GM20000 (cell line): ENCODE measurements at regions not wholly inside any gene's neighbourhood (a gene's known extent, or its start where the extent isn't known, plus 50 kb on each side); places are given as distances from the start of the nearest gene placed in this dataset.
"Not testable (repeated sequence)": the region's sequence is repeated elsewhere in the genome, so short reads cannot be mapped to it uniquely, and the experiment has no call there.

Source experiments
- DNase-seq: peaks from one replicate; pipeline ENCODE4 v3.0.0; 2012; ENCODE audit warnings: low spot score
- TF ChIP-seq, protein P1 (sequence below): IDR thresholded peaks from 2 replicates; pipeline ENCODE4 v1.5.1; 2012; ENCODE audit warnings: mild to moderate bottlenecking, control low read depth; ENCODE audit errors: extremely low read depth, missing control alignments

DNA sequence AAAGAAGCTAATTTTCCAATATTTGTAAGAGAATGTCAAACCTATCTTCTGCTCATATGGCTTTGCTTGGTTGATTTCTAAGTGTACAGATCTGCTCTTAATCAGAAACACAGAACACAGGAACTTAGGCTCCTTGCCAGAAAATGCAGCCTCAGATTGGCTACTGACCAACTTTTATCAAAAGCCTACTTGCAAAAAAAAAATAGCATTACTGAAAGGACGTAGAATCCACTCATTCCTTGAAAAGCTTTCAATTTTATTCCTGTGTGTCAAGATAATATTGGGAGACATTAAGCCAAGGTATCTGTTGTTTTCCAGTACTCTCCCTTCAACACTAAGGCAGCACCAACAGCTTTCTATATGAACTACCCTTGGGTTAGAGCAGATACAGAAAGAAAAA is 127.6 kb upstream of the INTU start:
- DNase-seq = no peak
- TF ChIP-seq, protein P1, sequence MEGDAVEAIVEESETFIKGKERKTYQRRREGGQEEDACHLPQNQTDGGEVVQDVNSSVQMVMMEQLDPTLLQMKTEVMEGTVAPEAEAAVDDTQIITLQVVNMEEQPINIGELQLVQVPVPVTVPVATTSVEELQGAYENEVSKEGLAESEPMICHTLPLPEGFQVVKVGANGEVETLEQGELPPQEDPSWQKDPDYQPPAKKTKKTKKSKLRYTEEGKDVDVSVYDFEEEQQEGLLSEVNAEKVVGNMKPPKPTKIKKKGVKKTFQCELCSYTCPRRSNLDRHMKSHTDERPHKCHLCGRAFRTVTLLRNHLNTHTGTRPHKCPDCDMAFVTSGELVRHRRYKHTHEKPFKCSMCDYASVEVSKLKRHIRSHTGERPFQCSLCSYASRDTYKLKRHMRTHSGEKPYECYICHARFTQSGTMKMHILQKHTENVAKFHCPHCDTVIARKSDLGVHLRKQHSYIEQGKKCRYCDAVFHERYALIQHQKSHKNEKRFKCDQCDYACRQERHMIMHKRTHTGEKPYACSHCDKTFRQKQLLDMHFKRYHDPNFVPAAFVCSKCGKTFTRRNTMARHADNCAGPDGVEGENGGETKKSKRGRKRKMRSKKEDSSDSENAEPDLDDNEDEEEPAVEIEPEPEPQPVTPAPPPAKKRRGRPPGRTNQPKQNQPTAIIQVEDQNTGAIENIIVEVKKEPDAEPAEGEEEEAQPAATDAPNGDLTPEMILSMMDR = no peak

GRCh38 chr4:127506283-127506682 is 126.5 kb upstream of the INTU start:
- TF ChIP-seq, protein P1 = no peak
- no peak for DNase-seq

DNA sequence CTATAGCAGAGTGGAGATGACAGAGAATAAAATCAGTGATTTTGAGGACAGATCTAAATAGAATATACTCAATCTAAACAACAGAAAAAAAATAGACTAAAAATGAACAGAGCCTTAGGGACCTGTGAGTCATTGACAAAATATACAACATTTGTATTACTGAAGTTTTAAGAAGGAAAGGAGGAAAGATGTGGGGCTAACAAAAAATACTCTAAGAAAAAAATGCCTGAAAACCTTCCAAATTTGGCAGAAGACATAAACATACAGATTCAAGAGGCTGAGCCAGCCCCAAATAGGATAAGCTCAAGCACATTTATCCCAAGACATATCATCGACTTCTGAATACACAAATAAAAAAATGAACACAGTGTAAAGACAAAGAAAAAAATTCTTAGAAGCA is 123.6 kb upstream of the INTU start:
- DNase-seq = no peak
- TF ChIP-seq, protein P1 = no peak

DNA sequence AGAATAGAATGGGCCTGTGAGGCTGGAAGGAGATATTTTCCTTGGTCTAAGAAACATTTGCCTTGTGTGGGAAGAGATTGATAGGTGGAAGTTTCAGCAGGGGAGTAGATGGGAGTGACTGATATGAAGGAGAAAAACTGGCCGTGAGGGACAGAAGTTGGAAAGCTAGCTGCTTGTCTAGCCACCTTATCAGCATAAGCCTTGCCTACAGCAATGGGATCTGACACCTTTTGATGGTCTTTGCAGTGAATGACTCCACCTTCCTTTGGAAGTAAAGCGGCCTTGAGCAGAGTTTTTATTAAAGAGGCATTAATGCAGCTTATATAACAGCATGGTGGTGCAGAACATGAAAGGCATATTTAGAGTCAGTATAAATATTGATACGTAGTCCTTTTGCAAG is 120.1 kb upstream of the INTU start:
- DNase-seq = not testable (repeated sequence)

DNA sequence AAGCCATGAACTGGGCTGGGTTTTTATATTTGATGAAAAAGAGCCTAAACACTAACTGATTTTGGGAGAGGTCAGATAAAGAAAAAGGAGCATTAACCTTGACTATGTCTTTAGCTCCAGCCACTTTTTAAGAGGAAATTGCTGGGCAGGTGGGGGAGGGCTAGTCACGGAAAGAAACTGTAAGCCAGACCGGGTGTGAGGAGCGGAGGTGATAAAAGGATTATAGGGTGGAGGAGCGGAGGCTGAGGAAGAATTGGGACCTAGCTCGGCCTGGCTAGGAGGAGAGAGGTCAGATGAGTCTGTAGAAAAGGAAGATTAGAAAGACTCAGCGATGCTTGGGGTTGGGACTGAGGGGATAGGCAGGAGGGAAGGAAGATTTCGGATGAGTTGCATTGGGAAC is 117.5 kb upstream of the INTU start:
- not testable (repeated sequence) for DNase-seq

GRCh38 chr4:127518046-127518445 is 114.7 kb upstream of the INTU start:
- TF ChIP-seq, protein P1 = no peak
- DNase-seq = no peak

- no peak for DNase-seq
- TF ChIP-seq, protein P1 = no peak
Measured at GRCh38 chr4:127521463-127521862, 111.3 kb upstream of the INTU start.

DNA sequence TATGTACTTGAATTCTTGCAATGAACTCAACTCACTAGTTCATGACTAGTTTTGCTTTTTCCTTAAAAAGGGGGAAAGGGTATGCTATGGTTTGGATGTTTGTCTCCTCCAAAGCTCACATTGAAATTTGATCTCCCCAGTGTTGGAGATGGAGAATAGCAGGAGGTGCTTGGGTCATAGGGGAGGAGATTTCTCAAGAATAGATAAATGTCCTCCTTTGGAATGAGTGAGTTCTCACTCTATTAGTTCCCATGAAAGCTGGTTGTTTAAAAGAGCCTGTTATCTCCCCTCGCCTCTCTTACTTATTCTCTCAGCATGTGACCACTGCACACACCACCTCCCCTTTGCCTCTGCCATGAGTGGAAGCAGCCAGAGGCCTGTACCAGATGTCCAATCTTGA is 109.4 kb upstream of the INTU start:
- TF ChIP-seq, protein P1 = no peak
- DNase-seq = no peak

DNA sequence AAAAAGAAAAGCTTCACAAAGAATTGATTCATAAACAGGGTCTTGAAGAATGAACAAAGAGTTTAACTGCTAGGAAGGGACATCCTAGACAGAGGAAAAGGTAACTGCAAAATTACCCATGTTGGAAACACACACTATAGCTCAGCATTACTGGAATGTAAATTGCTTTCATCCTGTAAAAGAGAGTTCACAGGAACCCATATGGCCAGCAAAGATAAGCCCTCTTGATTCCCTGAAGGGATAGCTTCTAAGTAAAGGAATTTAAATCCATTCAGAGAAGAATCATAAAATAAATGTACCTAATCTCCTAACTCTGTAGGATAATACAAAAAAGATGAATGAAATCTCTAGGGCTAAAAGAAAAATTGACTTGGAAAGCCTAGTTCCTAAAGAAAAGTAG is 107.1 kb upstream of the INTU start:
- DNase-seq = no peak

More for the DNA sequence above, 107.1 kb upstream of the INTU start:
- TF ChIP-seq, protein P1 = no peak
